ENCODE measurements at regions not wholly inside any gene's neighbourhood (a gene's known extent, or its start where the extent isn't known, plus 50 kb on each side); places are given as distances from the start of the nearest gene placed in this dataset.

DNA sequence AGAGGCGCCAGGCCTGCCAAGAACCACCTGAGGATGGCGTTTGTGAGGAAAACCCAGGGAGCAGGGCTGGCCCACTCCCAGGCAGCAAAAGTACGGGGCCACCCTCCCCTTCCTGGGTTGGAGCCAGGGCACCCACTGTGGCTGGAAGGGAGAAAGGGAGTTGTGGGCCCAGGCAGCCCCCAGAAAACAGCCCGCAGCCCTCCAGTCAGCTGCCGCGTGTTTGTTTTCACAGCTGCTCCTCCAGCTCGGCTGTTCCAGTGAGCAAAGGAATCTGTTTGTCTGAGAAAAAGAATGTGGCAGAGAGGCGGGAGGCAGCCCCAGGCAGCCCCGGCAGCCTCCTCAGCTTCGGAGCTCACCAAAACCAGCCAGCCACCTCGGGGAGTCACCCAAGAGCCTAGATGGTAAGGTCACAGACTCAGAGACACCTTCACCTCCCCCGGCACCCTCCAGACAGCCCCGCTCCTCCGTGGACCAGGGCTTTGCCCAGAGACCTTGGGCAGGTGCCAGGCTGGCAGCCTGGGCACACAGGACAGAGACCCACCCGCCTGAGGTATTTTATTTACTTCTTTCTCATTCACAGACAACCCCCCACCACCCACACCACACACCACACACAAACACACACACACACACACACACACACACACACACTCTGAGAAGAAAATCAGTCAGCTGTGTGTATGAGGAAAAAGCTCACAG lies 338.1 kb downstream of the BCOR start:
- peak; percentile 48 to 81 (median 61) for DNase-seq
- Histone ChIP-seq H3K27ac (peak overlapping the region; percentile 66 to 80 (median 78)), H3K36me3 (replicated peaks in 1 of 2; ENCODE audit: insufficient read depth in 1 of 2, low read depth in 2 of 2) (no peaks in the 10 kb centered on the region), H3K27me3 (no peaks in the 10 kb centered on the region), H3K9me3 (no peaks in the 10 kb centered on the region), H3K4me3 (no peak overlapping the region), H3K4me1 (peaks cover 56% of the 10 kb centered on the region)
- WGBS, 2 donors = 14 to 18% methylated on average over 1 to 11 of the region's 15 CpGs
- TF ChIP-seq, protein P1, sequence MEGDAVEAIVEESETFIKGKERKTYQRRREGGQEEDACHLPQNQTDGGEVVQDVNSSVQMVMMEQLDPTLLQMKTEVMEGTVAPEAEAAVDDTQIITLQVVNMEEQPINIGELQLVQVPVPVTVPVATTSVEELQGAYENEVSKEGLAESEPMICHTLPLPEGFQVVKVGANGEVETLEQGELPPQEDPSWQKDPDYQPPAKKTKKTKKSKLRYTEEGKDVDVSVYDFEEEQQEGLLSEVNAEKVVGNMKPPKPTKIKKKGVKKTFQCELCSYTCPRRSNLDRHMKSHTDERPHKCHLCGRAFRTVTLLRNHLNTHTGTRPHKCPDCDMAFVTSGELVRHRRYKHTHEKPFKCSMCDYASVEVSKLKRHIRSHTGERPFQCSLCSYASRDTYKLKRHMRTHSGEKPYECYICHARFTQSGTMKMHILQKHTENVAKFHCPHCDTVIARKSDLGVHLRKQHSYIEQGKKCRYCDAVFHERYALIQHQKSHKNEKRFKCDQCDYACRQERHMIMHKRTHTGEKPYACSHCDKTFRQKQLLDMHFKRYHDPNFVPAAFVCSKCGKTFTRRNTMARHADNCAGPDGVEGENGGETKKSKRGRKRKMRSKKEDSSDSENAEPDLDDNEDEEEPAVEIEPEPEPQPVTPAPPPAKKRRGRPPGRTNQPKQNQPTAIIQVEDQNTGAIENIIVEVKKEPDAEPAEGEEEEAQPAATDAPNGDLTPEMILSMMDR (IDR thresholded peaks at IDR 0.05) = no peak
- TF ChIP-seq POLR2A (IDR thresholded peaks at IDR 0.05) = peak in 1 of 3 donors; percentile 18
- ATAC-seq = peak; percentile 66
- intact Hi-C loops (cut with DNase I) = no loop called here

DNA sequence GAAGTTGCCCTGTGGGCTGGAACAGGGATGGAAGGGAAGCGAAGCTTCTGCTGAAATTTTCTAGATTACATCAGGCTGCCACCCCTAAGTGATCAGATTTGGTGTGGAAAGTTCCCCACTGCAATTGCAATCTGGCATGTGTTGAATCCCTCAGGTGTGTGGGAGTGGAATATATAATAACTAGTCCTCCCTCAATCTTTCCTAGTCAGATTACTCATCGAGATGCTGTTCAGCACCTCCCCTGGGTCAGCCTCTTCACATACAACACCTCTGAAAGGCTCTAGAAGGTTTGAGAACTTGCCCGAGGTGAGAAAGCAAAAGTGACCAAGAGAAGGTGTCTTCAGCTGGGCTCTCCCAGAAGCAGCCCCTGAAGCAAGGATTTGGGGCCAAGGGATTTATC lies 336.8 kb downstream of the BCOR start:
- TF ChIP-seq, protein P1 (IDR thresholded peaks at IDR 0.05) = no peak
- no peak for TF ChIP-seq POLR2A (IDR thresholded peaks at IDR 0.05)
- DNase-seq (no peak), ATAC-seq (no peak)
- no peaks in the 10 kb centered on the region for H3K27me3 ChIP-seq
- intact Hi-C loops (cut with DNase I) = no loop called here
- WGBS, 2 donors = 73% methylated on average over 3 of the region's 3 CpGs; no CpG with 5 or more reads in 1 of the 2 donors
- H3K27ac ChIP-seq = peak overlapping the region in 3 of 4 donors; percentile 46 to 79 (median 66)
- H3K36me3 ChIP-seq (replicated peaks in 1 of 2; ENCODE audit: insufficient read depth in 1 of 2, low read depth in 2 of 2) = no peaks in the 10 kb centered on the region
- H3K9me3 ChIP-seq = no peaks in the 10 kb centered on the region
- H3K4me3 ChIP-seq = no peak overlapping the region
- peaks cover 47% of the 10 kb centered on the region for H3K4me1 ChIP-seq

DNA sequence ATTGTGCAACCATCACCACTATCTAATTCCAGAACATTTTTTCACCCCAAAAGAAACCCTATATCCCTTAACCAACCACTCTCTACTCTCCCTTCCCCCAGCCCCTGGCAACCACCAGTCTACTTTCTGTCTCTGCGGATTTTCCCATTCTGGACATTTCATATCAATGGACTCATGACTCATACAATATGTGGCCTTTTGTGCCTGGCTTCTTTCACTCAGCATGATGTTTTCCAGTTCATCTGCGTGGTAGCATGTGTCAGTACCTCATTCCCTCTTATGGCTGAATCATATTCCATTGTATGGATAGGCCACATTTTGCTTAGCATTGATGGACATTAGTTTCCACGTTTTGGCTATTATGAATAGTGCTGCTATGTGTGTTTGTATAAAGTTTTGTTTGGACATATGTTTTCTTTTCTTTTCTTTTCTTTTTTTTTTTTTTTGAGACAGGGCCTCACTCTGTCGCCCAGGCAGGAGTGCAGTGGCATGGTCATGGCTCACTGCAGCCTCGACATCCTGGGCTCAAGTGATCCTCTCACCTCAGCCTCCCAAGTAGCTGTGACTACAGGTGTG lies 335.4 kb downstream of the BCOR start:
- Histone ChIP-seq H3K36me3 (replicated peaks in 1 of 2; ENCODE audit: insufficient read depth in 1 of 2, low read depth in 2 of 2) (no peaks in the 10 kb centered on the region), H3K27me3 (no peaks in the 10 kb centered on the region), H3K9me3 (no peaks in the 10 kb centered on the region), H3K27ac (no peak overlapping the region), H3K4me3 (no peak overlapping the region), H3K4me1 (peaks cover 33% of the 10 kb centered on the region)
- no peak for ATAC-seq
- no peak for DNase-seq
- intact Hi-C loops (cut with DNase I) = no loop called here
- TF ChIP-seq, protein P1 (IDR thresholded peaks at IDR 0.05) = no peak
- no peak for TF ChIP-seq POLR2A (IDR thresholded peaks at IDR 0.05)
- WGBS, 2 donors = 71 to 85% methylated on average over 5 of the region's 5 CpGs

DNA sequence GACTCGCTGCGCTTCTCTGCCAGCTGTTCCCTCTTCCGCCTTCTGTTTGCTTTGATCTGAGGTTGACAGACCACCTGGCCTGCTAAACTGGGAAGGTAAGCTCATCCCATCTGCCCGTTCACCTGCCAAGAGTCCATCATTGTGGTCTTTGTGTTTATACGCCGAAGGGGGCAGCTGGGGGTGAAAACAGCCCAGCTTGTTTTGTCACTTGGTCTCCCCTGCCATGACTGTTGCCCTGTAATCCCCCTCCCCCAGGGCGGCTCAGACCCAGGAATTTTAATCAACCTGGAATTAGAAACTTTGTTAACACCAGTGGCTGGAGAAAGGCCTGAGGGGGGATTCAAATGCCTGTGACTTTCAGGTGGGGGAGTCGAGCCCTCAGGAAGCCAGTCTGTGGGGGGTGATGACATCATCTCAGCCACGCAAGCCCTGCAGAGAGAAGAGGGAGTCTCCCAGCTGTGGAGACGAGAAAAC lies 333.3 kb downstream of the BCOR start:
- WGBS, 2 donors = 60 to 69% methylated on average over 1 to 8 of the region's 10 CpGs
- DNase-seq = no peak
- TF ChIP-seq, protein P1 (IDR thresholded peaks at IDR 0.05) = no peak
- TF ChIP-seq POLR2A (IDR thresholded peaks at IDR 0.05) = no peak
- Histone ChIP-seq H3K36me3 (replicated peaks in 1 of 2; ENCODE audit: insufficient read depth in 1 of 2, low read depth in 2 of 2) (no peaks in the 10 kb centered on the region), H3K9me3 (no peaks in the 10 kb centered on the region), H3K27ac (no peak overlapping the region), H3K27me3 (no peaks in the 10 kb centered on the region), H3K4me1 (peaks cover 24% of the 10 kb centered on the region), H3K4me3 (no peak overlapping the region)
- ATAC-seq = no peak
- intact Hi-C loops (cut with DNase I) = no loop called here

Measured in body of pancreas (tissue), 4 donors.